HL-60 (cell line): ENCODE measurements at regions not wholly inside any gene's neighbourhood (a gene's known extent, or its start where the extent isn't known, plus 50 kb on each side); places are given as distances from the start of the nearest gene placed in this dataset.

Source experiments
- POLR2AphosphoS5 ChIP-seq: IDR thresholded peaks from 2 replicates; pipeline ENCODE4 v1.6.1; 2012; ENCODE audit warnings: low read depth
- TF ChIP-seq, protein P1 (sequence below): IDR thresholded peaks from one replicate; pipeline ENCODE4 v1.5.1; 2011; ENCODE audit warnings: low read length, control low read depth, inconsistent platforms; ENCODE audit not compliant: insufficient read depth

DNA sequence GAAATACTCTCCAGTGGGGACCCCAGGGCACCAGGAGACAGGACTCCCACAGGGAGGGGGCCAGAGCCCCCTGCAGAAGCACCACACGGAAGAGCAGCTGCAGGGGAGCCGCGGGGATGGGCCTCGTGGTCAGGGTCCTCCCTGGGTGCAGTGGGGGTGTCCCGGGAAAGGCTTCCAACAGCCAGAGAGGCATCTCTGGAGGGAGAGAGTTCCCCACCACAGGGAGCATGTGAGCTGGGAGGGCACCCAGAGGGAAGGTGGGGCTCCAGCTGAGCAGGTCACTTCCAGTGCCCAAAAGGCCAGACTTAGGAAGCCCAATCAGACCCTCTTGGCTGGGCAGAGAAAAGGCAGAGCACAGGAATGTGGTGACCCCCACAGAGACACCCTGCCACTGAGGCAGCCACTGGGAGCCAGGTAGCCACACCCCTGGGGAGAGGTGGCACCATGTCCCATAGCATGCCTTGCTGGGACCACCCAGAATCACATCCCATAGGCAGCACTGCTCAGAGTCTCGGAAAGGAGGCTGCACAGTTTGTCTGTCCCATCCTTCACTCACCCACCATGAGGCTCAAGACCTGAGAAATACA is 49.9 kb upstream of the LMO1 start:
- TF ChIP-seq, protein P1, sequence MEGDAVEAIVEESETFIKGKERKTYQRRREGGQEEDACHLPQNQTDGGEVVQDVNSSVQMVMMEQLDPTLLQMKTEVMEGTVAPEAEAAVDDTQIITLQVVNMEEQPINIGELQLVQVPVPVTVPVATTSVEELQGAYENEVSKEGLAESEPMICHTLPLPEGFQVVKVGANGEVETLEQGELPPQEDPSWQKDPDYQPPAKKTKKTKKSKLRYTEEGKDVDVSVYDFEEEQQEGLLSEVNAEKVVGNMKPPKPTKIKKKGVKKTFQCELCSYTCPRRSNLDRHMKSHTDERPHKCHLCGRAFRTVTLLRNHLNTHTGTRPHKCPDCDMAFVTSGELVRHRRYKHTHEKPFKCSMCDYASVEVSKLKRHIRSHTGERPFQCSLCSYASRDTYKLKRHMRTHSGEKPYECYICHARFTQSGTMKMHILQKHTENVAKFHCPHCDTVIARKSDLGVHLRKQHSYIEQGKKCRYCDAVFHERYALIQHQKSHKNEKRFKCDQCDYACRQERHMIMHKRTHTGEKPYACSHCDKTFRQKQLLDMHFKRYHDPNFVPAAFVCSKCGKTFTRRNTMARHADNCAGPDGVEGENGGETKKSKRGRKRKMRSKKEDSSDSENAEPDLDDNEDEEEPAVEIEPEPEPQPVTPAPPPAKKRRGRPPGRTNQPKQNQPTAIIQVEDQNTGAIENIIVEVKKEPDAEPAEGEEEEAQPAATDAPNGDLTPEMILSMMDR, result no peak
- no peak for TF ChIP-seq POLR2AphosphoS5
